ENCODE measurements at regions not wholly inside any gene's neighbourhood (a gene's known extent, or its start where the extent isn't known, plus 50 kb on each side); places are given as distances from the start of the nearest gene placed in this dataset.

DNA sequence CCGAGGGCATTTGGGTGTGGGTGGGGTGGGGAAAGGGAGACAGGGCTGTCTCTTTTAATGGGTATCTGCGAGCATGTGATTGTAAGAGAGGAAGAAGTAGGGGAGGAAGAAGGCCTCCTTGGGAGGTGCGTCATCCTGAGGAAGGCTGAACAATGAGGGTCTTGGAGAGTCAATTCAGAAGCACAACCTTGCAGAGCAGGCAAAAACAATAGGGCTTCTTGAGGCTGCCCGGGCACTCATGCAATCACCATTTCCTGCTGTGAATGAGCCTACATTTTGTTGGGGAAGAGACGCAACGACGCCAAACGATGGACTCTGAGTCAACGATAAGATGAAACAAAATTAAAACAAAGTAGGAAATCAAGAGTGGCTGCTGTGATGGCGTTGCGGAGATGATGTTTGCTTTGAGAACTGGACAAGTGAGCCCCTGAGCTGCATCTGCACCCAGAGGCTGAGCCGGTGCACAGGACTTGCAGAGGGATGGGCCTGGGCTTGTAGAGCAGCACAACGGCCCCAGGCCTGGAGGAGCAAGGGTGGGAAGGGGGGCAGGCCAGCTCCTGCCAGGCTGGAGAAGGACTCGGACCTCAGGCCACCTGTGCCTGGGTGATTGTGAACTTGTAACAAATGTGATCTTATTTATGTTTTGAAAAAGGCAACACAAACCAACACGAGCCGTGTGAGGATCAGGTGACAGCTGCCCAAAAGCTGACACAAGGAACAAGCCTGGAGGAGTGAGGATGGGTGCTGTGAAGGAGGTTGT, 92.3 kb upstream of the B3GAT1 start:
- Histone ChIP-seq H3K27me3 (ENCODE audit: control insufficient read depth, insufficient read depth, low read length) (no peaks in the 10 kb centered on the region), H3K4me3 (ENCODE audit: low read depth, low read length) (no peak overlapping the region), H3K36me3 (ENCODE audit: control insufficient read depth, insufficient read depth, low read length) (no peaks in the 10 kb centered on the region)
- DNase-seq (ENCODE audit: low read depth) = no peak
- TF ChIP-seq, protein P1, sequence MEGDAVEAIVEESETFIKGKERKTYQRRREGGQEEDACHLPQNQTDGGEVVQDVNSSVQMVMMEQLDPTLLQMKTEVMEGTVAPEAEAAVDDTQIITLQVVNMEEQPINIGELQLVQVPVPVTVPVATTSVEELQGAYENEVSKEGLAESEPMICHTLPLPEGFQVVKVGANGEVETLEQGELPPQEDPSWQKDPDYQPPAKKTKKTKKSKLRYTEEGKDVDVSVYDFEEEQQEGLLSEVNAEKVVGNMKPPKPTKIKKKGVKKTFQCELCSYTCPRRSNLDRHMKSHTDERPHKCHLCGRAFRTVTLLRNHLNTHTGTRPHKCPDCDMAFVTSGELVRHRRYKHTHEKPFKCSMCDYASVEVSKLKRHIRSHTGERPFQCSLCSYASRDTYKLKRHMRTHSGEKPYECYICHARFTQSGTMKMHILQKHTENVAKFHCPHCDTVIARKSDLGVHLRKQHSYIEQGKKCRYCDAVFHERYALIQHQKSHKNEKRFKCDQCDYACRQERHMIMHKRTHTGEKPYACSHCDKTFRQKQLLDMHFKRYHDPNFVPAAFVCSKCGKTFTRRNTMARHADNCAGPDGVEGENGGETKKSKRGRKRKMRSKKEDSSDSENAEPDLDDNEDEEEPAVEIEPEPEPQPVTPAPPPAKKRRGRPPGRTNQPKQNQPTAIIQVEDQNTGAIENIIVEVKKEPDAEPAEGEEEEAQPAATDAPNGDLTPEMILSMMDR (IDR thresholded peaks at IDR 0.05; ENCODE audit: insufficient read depth, low read length, severe bottlenecking) = no peak
- FAIRE-seq = no peak

DNA sequence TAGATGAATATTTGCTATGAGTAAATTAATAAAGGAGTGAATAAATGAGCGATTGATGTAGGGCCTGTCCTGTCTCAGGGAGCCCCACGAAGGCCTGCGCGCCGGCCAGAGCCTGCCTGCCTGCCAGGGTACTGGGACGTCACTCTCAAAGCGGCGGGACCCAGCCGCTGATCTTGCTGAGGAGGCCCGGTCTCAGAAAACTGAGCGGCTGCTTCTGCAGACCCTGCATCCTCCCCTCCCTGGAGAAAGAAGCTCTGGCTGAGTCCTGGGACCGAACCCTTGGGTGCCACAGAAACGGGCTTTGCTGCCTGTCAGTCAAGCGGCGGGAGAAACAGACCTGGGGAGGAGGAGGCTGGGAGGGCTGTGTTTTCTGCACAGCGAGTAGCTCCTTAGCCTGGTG, 91.6 kb upstream of the B3GAT1 start:
- Histone ChIP-seq H3K36me3 (ENCODE audit: control insufficient read depth, insufficient read depth, low read length) (no peaks in the 10 kb centered on the region), H3K4me3 (ENCODE audit: low read depth, low read length) (no peak overlapping the region), H3K27me3 (ENCODE audit: control insufficient read depth, insufficient read depth, low read length) (no peaks in the 10 kb centered on the region)
- no peak for DNase-seq (ENCODE audit: low read depth)
- no peak for FAIRE-seq
- TF ChIP-seq, protein P1 (IDR thresholded peaks at IDR 0.05; ENCODE audit: insufficient read depth, low read length, severe bottlenecking) = no peak

GRCh38 chr11:134503100-134503499, 91.1 kb upstream of the B3GAT1 start:
- TF ChIP-seq, protein P1 (IDR thresholded peaks at IDR 0.05; ENCODE audit: insufficient read depth, low read length, severe bottlenecking) = no peak
- Histone ChIP-seq H3K27me3 (ENCODE audit: control insufficient read depth, insufficient read depth, low read length) (no peaks in the 10 kb centered on the region), H3K4me3 (ENCODE audit: low read depth, low read length) (no peak overlapping the region), H3K36me3 (ENCODE audit: control insufficient read depth, insufficient read depth, low read length) (no peaks in the 10 kb centered on the region)
- no peak for DNase-seq (ENCODE audit: low read depth)
- FAIRE-seq = no peak

DNA sequence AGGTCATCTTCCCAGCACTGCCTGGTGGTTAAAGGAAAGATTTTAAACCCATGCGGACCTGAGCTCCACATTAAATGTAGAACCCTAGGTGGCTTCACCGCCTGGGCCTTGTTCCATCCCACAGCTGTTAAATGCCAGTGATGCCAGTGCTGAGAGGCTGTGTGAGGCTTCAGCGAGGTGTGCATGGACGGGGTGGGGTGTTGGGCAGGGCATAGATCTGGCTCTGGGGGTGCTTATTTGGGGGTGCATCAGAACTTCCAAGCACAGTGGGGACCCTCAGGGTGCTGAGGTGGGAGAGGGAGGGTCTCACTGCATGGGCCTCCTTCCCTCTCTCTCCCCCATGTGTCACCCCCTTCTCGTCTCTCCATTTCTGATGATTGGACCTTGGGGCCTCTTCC, 90.1 kb upstream of the B3GAT1 start:
- no peak for DNase-seq (ENCODE audit: low read depth)
- Histone ChIP-seq H3K4me3 (ENCODE audit: low read depth, low read length) (no peak overlapping the region), H3K36me3 (ENCODE audit: control insufficient read depth, insufficient read depth, low read length) (no peaks in the 10 kb centered on the region), H3K27me3 (ENCODE audit: control insufficient read depth, insufficient read depth, low read length) (no peaks in the 10 kb centered on the region)
- TF ChIP-seq, protein P1 (IDR thresholded peaks at IDR 0.05; ENCODE audit: insufficient read depth, low read length, severe bottlenecking) = no peak
- FAIRE-seq = no peak

DNA sequence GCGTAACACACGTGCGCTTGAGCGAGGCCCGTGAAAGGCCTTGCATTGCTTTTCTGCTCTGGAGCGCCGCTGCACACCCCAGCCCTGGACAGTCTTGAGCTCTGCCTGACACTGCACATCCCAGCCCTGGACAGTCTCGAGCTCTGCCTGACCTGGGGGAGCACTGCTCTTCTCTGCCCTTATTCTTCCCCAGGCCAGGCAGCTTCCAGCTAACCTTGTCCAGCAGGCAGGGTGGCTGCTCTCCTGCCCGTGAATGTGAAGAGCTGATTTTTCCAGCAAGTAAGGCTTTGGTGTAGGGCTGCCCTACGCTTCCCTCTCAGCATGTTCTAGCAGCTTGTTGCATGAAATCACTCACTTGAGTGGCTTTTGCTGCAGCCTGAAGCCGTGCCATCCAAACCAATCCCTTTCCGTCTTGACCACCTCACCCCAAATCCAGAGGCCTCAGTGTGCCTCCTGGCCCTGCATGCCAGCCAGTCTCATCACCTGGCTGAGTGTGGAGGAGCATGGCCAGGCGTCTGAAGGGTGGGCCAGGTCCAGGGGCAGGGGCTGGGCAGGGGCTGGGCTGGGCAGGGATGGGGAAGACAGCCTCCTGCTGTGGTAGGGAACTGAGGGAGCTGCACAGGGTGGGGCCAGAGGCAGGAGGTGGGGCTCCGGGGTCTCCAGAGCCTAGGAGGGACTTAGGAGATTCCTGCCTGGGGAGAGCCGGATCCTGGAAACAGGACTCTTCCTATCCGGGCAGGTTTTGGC, 89.5 kb upstream of the B3GAT1 start:
- Histone ChIP-seq H3K27me3 (ENCODE audit: control insufficient read depth, insufficient read depth, low read length) (no peaks in the 10 kb centered on the region), H3K36me3 (ENCODE audit: control insufficient read depth, insufficient read depth, low read length) (no peaks in the 10 kb centered on the region), H3K4me3 (ENCODE audit: low read depth, low read length) (no peak overlapping the region)
- TF ChIP-seq, protein P1 (IDR thresholded peaks at IDR 0.05; ENCODE audit: insufficient read depth, low read length, severe bottlenecking) = no peak
- FAIRE-seq (no peak), DNase-seq (ENCODE audit: low read depth) (no peak)

Measured in bronchial epithelial cell (primary cell).